K562 (cell line): ENCODE measurements at regions not wholly inside any gene's neighbourhood (a gene's known extent, or its start where the extent isn't known, plus 50 kb on each side); places are given as distances from the start of the nearest gene placed in this dataset.

Experiments used
- ATAC-seq: fragments of 200-7000 bp; cut with Tn5 transposase; 3 replicates; pipeline ENCODE4 v1.9.1; 2020; ENCODE audit warnings: moderate library complexity
- BruUV-seq: library from RNA; stranded (reverse); fragments of 400-500 nt; replicated peaks from 2 replicates; lab custom pipeline; 2021; lab: Mats Ljungman, UMichigan
- CTCF ChIA-PET: fragments of 300-600 bp; formaldehyde crosslinking; extraction: SDS; loops from one replicate; lab custom pipeline; 2021; ENCODE audit warnings: low intra/inter-chr PET ratio; lab: Yijun Ruan, JAX
- POLR2A ChIA-PET: fragments of 300-600, 350-650 bp; sonication (Branson Sonifier 250); formaldehyde crosslinking; extraction: SDS; loops from one replicate; lab custom pipeline; 2021; ENCODE audit warnings: antibody characterized with exemption, inconsistent platforms; lab: Yijun Ruan, JAX
- DNase-seq, 4 experiments: peaks; one replicate each; pipeline versions ENCODE4 v3.0.0 to v3.0.0-alpha.2; 2011 to 2018; ENCODE audit warnings: low spot score in 3 of 4, mixed read lengths in 3 of 4; ENCODE audit errors: extremely low read depth in 1 of 4
- FAIRE-seq: peaks from 2 replicates; lab custom pipeline; 2011; peaks lifted over from hg19 to GRCh38; lab: Jason Lieb, UNC
- H2AFZ ChIP-seq: 2 replicates; pipeline ENCODE4 v1.6.0; 2011; ENCODE audit warnings: low read depth, low read length, control low read depth, inconsistent platforms
- H3K27ac ChIP-seq: fragments of 200-600 bp; 3 replicates; pipeline ENCODE4 v1.8.0; 2011; ENCODE audit warnings: low read depth, mild to moderate bottlenecking, control low read depth, inconsistent platforms, low read length, moderate library complexity, mixed read lengths; ENCODE audit errors: extremely low read depth
- H3K27me3 ChIP-seq, 2 experiments: fragments of 300-600 bp in 1 of 2; 2 replicates in 1 of 2; 3 replicates in 1 of 2; pipeline versions ENCODE4 v1.6.0 to v1.8.0; 2011; ENCODE audit warnings: inconsistent platforms in 2 of 2, low read length in 2 of 2, mild to moderate bottlenecking in 1 of 2, mixed read lengths in 1 of 2, moderate library complexity in 1 of 2; ENCODE audit not compliant: control insufficient read depth in 2 of 2, insufficient read depth in 2 of 2
- H3K36me3 ChIP-seq: fragments of 300-600 bp; 3 replicates; pipeline ENCODE4 v1.8.0; 2011; ENCODE audit warnings: mild to moderate bottlenecking, low read length, inconsistent platforms; ENCODE audit not compliant: control insufficient read depth, insufficient read depth
- H3K4me1 ChIP-seq, 2 experiments: fragments of 200-600 bp in 1 of 2; replicated peaks in 1 of 2; 2 replicates in 1 of 2; 3 replicates in 1 of 2; pipeline versions ENCODE4 v1.5.1 to v1.8.0; 2011; ENCODE audit warnings: inconsistent platforms in 2 of 2, low read length in 2 of 2, mild to moderate bottlenecking in 1 of 2, mixed read lengths in 1 of 2, moderate library complexity in 1 of 2; ENCODE audit not compliant: control insufficient read depth in 2 of 2, insufficient read depth in 2 of 2
- H3K4me2 ChIP-seq: 2 replicates; pipeline ENCODE4 v1.6.1; 2011; ENCODE audit warnings: low read length, control low read depth, inconsistent platforms, mixed read lengths; ENCODE audit not compliant: insufficient read depth
- H3K4me3 ChIP-seq: fragments of 200-600 bp; sonication (generic), shearing (Covaris generic); 2 replicates; pipeline ENCODE4 v1.5.1; 2016; ENCODE audit warnings: control low read depth, inconsistent platforms
- H3K79me2 ChIP-seq: fragments of 200-600 bp; 3 replicates; pipeline ENCODE4 v1.8.0; 2011; ENCODE audit warnings: low read length, inconsistent platforms; ENCODE audit not compliant: control insufficient read depth, insufficient read depth
- H3K9ac ChIP-seq, 2 experiments: 2 replicates each; pipeline versions ENCODE4 v1.6.0 to v1.6.1; 2011; ENCODE audit warnings: low read depth in 2 of 2, low read length in 2 of 2, control low read depth in 1 of 2, inconsistent platforms in 1 of 2, mild to moderate bottlenecking in 1 of 2, mixed read lengths in 1 of 2; ENCODE audit not compliant: insufficient read depth in 1 of 2
- H3K9me1 ChIP-seq: one replicate; pipeline ENCODE4 v1.6.0; 2011; ENCODE audit warnings: inconsistent platforms, mild to moderate bottlenecking, low read length, moderate library complexity; ENCODE audit not compliant: control insufficient read depth, insufficient read depth
- H3K9me3 ChIP-seq: replicated peaks from 2 replicates; pipeline ENCODE4 v1.5.1; 2011; ENCODE audit warnings: low read depth, low read length, inconsistent platforms; ENCODE audit not compliant: control insufficient read depth, insufficient read depth
- H4K20me1 ChIP-seq: replicated peaks from 2 replicates; pipeline ENCODE4 v1.6.1; 2011; ENCODE audit warnings: low read length, inconsistent platforms, mixed read lengths; ENCODE audit not compliant: control insufficient read depth, insufficient read depth
- BHLHE40 ChIP-seq: IDR thresholded peaks from 2 replicates; pipeline ENCODE4 v1.6.1; 2011; ENCODE audit warnings: low read length, improper control_type of control experiment
- CBX5 ChIP-seq: IDR thresholded peaks from 2 replicates; pipeline ENCODE4 v1.6.1; 2014; ENCODE audit warnings: low read depth, borderline replicate concordance
- ETS2 ChIP-seq: IDR thresholded peaks from 2 replicates; pipeline ENCODE4 v1.6.1; 2016; ENCODE audit warnings: borderline replicate concordance, missing genetic modification characterization, mild to moderate bottlenecking, moderate library complexity, missing compliant biosample characterization; ENCODE audit not compliant: poor library complexity, severe bottlenecking
- ILK ChIP-seq: fragments of 450-650 bp; IDR thresholded peaks from 2 replicates; pipeline ENCODE4 v1.6.1; 2016; ENCODE audit warnings: missing genetic modification characterization, low read depth, mild to moderate bottlenecking, missing compliant biosample characterization, moderate library complexity, borderline replicate concordance
- MYNN ChIP-seq, 2 experiments: sonication (generic); formaldehyde crosslinking in 1 of 2; IDR thresholded peaks; 2 replicates each; pipeline versions ENCODE4 v1.5.0 to v1.6.1; 2016 to 2020; ENCODE audit warnings: antibody characterized with exemption in 1 of 2, missing genetic modification reagents in 1 of 2
- NBN ChIP-seq: fragments of 450-650 bp; IDR thresholded peaks from 2 replicates; pipeline ENCODE4 v1.6.1; 2016; ENCODE audit warnings: low read depth, mild to moderate bottlenecking
- POLR2G ChIP-seq: fragments of 200-400 bp; formaldehyde crosslinking; IDR thresholded peaks from 2 replicates; pipeline ENCODE4 v1.6.1; 2017; ENCODE audit warnings: low read depth, mild to moderate bottlenecking, antibody characterized with exemption, low read length, moderate library complexity
- SMARCA4 ChIP-seq: fragments of 450-650 bp; IDR thresholded peaks from 2 replicates; pipeline ENCODE4 v1.6.1; 2016
- TCF7L2 ChIP-seq: fragments of 150-350 bp; IDR thresholded peaks from 2 replicates; pipeline ENCODE4 v1.6.1; 2016; ENCODE audit warnings: low read depth, mild to moderate bottlenecking, low read length, moderate library complexity
- ZFP30 ChIP-seq: fragments of 250-450 bp; sonication (Bioruptor Pico); IDR thresholded peaks from 2 replicates; pipeline ENCODE4 v1.8.0; 2022; ENCODE audit warnings: moderate library complexity, mild to moderate bottlenecking, inconsistent platforms, borderline replicate concordance
- ZZZ3 ChIP-seq: fragments of 450-650 bp; IDR thresholded peaks from 2 replicates; pipeline ENCODE4 v1.6.1; 2016; ENCODE audit warnings: antibody characterized with exemption, mild to moderate bottlenecking, moderate library complexity
- WGBS: fragments of 100-300 bp; shearing (Covaris generic); methylation state at CpG from one replicate; pipeline ENCODE4 v1.1.6; 2016; ENCODE audit warnings: low coverage, mixed read lengths; ENCODE audit not compliant: insufficient coverage; ENCODE audit errors: missing lambda C conversion rate; 5-methylcytosine and 5-hydroxymethylcytosine counted together
- in situ Hi-C: fragments of 300-500 bp; cut with MboI; formaldehyde crosslinking; loops from 4 replicates; pipeline ENCODE4 v1.15.0; 2018; ENCODE audit warnings: inconsistent platforms, mixed read lengths
- intact Hi-C: fragments of 100-400 bp; cut with micrococcal nuclease; formaldehyde crosslinking; loops from 2 replicates; pipeline ENCODE4 v1.14.2; 2022
- TF ChIP-seq, protein P1 (sequence below): fragments of 450-650 bp; IDR thresholded peaks from 2 replicates; pipeline ENCODE4 v1.6.1; 2018; ENCODE audit not compliant: partially characterized antibody

DNA sequence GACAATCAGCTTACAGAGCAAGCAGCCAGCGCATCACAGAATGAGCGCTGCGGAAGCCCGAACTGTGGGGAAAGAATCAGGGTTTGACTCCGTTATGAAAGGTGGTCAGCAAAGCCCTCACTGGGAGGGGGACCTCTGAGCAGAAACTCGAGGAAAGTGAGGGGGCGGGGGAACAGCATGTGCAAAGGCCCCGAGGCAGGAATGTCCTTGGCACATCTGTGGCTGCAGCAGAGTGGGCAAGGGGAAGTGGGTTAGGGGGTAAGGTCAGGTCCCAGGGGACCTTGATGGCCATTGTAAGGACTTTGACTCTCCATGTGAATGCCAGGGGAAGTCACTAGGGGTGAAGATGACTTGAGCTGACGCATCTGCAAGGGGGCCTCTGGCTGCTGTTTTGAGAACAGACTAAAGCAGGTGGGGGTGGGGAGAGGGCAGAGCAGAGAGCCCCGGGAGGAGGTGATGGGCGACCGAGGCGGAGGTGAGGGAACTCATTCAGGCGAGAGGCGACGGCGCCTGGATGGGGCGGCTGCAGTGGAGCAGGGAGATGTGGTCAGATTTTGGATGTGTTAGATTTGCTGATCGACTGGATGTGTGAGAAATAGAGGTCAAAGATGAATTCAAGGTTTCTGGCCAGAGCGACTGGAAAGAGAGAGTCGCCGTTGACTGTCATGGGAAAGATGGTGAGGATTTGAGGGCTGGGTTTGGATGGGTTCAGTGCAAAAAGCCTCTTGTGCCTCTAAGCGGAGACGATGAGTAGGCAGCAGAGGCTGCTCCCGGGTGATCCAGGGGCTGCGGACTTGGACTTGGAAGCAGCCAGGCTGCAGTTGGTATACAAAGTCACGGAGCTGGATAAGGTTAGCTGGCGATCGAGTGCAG, 108.0 kb upstream of the ZBTB40 start:
- no peak for TF ChIP-seq NBN
- no peak for TF ChIP-seq BHLHE40
- TF ChIP-seq ILK (tag), result no peak
- TF ChIP-seq MYNN (IDR thresholded peaks at IDR 0.05), result no peak
- TF ChIP-seq MYNN (CRISPR knock-in tag; IDR thresholded peaks at IDR 0.05), result no peak
- TF ChIP-seq, all 486 proteins: peak for 0
- H3K4me2 ChIP-seq, result no peak overlapping the region
- H3K9me3 ChIP-seq, result no peaks in the 10 kb centered on the region; the same call in 1 of the 2 replicates
- ChIA-PET POLR2A (interaction anchor here (0.6 kb wide), 1 partner anchor 33 kb away, joined by 3 read pairs; no protein-coding TSS in a partner anchor), CTCF (no interaction called here)
- whole genome bisulfite sequencing, result 4% methylated on average over 28 of the region's 29 CpGs
- in situ Hi-C loops, result no loop called here
- no TSS peak for BruUV-seq
- DNase-seq (no peak), FAIRE-seq (no peak), ATAC-seq (no peak)
- no peak overlapping the region for H3K9ac ChIP-seq
- no peaks in the 10 kb centered on the region for H3K36me3 ChIP-seq
- intact Hi-C loops, result no loop called here
- no peaks in the 10 kb centered on the region for H3K79me2 ChIP-seq
- H3K27me3 ChIP-seq, result peaks cover 63 to 91% of the 10 kb centered on the region in 2 experiments
- H3K27ac ChIP-seq, result no peak overlapping the region
- peaks cover 0 to 20% of the 10 kb centered on the region in 2 experiments; a peak in 3 of 5 replicates for H3K4me1 ChIP-seq
- H3K9me1 ChIP-seq, result no peaks in the 10 kb centered on the region
- H2AFZ ChIP-seq, result no peak overlapping the region
- H4K20me1 ChIP-seq, result peaks cover 18% of the 10 kb centered on the region
- no peak overlapping the region for H3K4me3 ChIP-seq

DNA sequence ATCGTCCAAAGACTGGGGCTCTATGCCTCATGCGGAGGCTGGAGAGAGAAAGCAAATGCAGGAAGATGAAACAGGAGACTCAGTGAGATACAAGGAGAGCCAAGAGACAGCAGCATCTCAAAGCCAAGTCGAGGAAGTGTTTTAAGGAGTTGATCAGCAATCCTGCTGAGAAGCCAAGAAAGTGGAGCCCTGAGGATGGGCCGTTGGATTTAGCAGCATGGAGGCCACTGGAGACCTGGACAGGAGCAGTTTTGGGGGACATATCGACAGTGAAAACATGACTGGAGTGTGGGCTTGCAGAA, 107.4 kb upstream of the ZBTB40 start:
- no peak overlapping the region for H2AFZ ChIP-seq
- H3K4me2 ChIP-seq, result no peak overlapping the region
- ChIA-PET POLR2A (no interaction called here), CTCF (no interaction called here)
- FAIRE-seq (no peak), ATAC-seq (no peak), DNase-seq (no peak)
- intact Hi-C loops (no loop called here), in situ Hi-C loops (no loop called here)
- H3K36me3 ChIP-seq, result no peaks in the 10 kb centered on the region
- H3K4me1 ChIP-seq, result peaks cover 0 to 16% of the 10 kb centered on the region in 2 experiments; a peak in 3 of 5 replicates
- BruUV-seq, result no TSS peak
- no peaks in the 10 kb centered on the region for H3K79me2 ChIP-seq
- no peaks in the 10 kb centered on the region for H3K9me1 ChIP-seq
- no peak overlapping the region for H3K4me3 ChIP-seq
- 1% methylated on average over 5 of the region's 5 CpGs for WGBS
- no peak overlapping the region for H3K9ac ChIP-seq
- H3K27me3 ChIP-seq, result peaks cover 64 to 91% of the 10 kb centered on the region in 2 experiments
- no peak overlapping the region for H3K27ac ChIP-seq
- peaks cover 19% of the 10 kb centered on the region for H4K20me1 ChIP-seq
- H3K9me3 ChIP-seq, result no peaks in the 10 kb centered on the region; the same call in 1 of the 2 replicates
- no peak for TF ChIP-seq ZFP30 (CRISPR knock-in tag)
- TF ChIP-seq SMARCA4, result no peak
- TF ChIP-seq, protein P1, sequence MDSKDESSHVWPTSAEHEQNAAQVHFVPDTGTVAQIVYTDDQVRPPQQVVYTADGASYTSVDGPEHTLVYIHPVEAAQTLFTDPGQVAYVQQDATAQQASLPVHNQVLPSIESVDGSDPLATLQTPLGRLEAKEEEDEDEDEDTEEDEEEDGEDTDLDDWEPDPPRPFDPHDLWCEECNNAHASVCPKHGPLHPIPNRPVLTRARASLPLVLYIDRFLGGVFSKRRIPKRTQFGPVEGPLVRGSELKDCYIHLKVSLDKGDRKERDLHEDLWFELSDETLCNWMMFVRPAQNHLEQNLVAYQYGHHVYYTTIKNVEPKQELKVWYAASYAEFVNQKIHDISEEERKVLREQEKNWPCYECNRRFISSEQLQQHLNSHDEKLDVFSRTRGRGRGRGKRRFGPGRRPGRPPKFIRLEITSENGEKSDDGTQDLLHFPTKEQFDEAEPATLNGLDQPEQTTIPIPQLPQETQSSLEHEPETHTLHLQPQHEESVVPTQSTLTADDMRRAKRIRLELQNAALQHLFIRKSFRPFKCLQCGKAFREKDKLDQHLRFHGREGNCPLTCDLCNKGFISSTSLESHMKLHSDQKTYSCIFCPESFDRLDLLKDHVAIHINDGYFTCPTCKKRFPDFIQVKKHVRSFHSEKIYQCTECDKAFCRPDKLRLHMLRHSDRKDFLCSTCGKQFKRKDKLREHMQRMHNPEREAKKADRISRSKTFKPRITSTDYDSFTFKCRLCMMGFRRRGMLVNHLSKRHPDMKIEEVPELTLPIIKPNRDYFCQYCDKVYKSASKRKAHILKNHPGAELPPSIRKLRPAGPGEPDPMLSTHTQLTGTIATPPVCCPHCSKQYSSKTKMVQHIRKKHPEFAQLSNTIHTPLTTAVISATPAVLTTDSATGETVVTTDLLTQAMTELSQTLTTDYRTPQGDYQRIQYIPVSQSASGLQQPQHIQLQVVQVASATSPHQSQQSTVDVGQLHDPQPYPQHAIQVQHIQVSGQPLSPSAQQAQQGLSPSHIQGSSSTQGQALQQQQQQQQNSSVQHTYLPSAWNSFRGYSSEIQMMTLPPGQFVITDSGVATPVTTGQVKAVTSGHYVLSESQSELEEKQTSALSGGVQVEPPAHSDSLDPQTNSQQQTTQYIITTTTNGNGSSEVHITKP, result no peak
- no peak for TF ChIP-seq ETS2 (tag)
- TF ChIP-seq POLR2G, result no peak
- no peak for TF ChIP-seq CBX5
- no peak for TF ChIP-seq ZZZ3
- TF ChIP-seq TCF7L2, result no peak
